OCI-LY3 (cell line): ENCODE measurements at regions not wholly inside any gene's neighbourhood (a gene's known extent, or its start where the extent isn't known, plus 50 kb on each side); places are given as distances from the start of the nearest gene placed in this dataset.

Experiments used
- CTCF ChIP-seq: fragments of 200-600, 300-600 bp; sonication (generic); IDR thresholded peaks from 2 replicates; pipeline ENCODE4 v1.5.1; 2014; ENCODE audit warnings: antibody characterized with exemption, low read length, low read depth
- EZH2phosphoT487 ChIP-seq: fragments of 200-600 bp; shearing (Covaris generic); IDR thresholded peaks from 2 replicates; pipeline ENCODE4 v1.6.1; 2018; ENCODE audit warnings: antibody characterized with exemption, mixed run types, low read depth

- TF ChIP-seq CTCF (no peak), EZH2phosphoT487 (no peak)
Observed at GRCh38 chr6:28726569-28727309, 197.0 kb downstream of the TRIM27 start.
